H1 (cell line): ENCODE measurements at regions not wholly inside any gene's neighbourhood (a gene's known extent, or its start where the extent isn't known, plus 50 kb on each side); places are given as distances from the start of the nearest gene placed in this dataset.

ENCODE experiments used
- BRCA1 ChIP-seq: IDR thresholded peaks from 2 replicates; pipeline ENCODE4 v1.6.1; 2012; ENCODE audit warnings: low read depth, low read length, improper control_type of control experiment
- EP300 ChIP-seq, 2 experiments: IDR thresholded peaks; 1 replicate in 1 of 2; 2 replicates in 1 of 2; pipeline ENCODE4 v1.6.1; 2011 to 2012; ENCODE audit warnings: low read depth in 2 of 2, low read length in 2 of 2, mild to moderate bottlenecking in 2 of 2, borderline replicate concordance in 1 of 2, inconsistent platforms in 1 of 2, moderate library complexity in 1 of 2
- EZH2 ChIP-seq: fragments of 200-600 bp; sonication (generic); IDR thresholded peaks from 2 replicates; pipeline ENCODE4 v1.7.1; 2012; ENCODE audit warnings: low read depth, mild to moderate bottlenecking, moderate library complexity, low read length, inconsistent platforms; ENCODE audit not compliant: severe bottlenecking
- POLR2A ChIP-seq, 2 experiments: IDR thresholded peaks; 1 replicate in 1 of 2; 2 replicates in 1 of 2; pipeline ENCODE4 v1.6.1; 2011; ENCODE audit warnings: low read depth in 2 of 2, low read length in 2 of 2, mild to moderate bottlenecking in 2 of 2; ENCODE audit errors: control extremely low read depth in 1 of 2
- POLR2AphosphoS5 ChIP-seq: IDR thresholded peaks from 2 replicates; pipeline ENCODE4 v1.6.1; 2011; ENCODE audit warnings: low read depth, low read length
- RFX5 ChIP-seq: IDR thresholded peaks from 2 replicates; pipeline ENCODE4 v1.6.1; 2011; ENCODE audit warnings: low read depth, low read length, improper control_type of control experiment, borderline replicate concordance
- TCF12 ChIP-seq: IDR thresholded peaks from 2 replicates; pipeline ENCODE4 v1.6.1; 2011; ENCODE audit warnings: low read depth, mild to moderate bottlenecking, low read length
- TF ChIP-seq, protein P1 (sequence below), 3 experiments: IDR thresholded peaks; 1 replicate in 2 of 3; 2 replicates in 1 of 3; pipeline versions ENCODE4 v1.5.1 to v1.6.1; 2011; ENCODE audit warnings: low read length in 3 of 3, mild to moderate bottlenecking in 3 of 3, inconsistent platforms in 2 of 3, low read depth in 1 of 3, moderate library complexity in 1 of 3; ENCODE audit not compliant: insufficient read depth in 1 of 3; ENCODE audit errors: control extremely low read depth in 1 of 3
- TF ChIP-seq, protein P2 (sequence below): IDR thresholded peaks from 2 replicates; pipeline ENCODE4 v1.6.1; 2012; ENCODE audit warnings: inconsistent platforms

DNA sequence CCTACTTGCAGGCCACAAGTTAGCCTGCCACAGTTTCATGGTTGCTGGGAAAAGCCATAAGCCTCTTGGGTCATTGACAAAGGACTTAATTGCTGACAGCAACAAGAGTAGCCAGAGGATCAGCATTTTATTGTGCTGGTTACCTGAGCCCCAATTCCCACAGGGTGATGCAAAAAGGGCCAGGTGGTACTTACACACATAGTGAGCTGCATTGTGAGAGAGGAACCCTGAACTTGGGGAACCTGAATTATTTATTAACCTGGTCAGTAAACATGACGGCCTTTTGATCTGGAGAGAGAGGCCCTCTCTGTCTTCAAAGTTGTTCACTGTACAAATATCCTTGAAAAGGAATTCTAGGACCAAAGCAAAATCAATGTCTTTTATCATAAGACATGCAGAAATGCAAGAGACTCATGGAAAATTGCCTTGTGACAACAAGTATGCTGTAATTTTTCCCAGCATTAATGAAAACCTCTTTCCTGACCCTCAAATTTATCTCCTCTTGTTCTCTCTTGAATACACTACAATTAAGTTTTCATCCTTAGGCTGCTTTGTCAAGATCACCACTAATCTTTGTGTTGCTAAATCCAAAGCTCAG lies 102.9 kb upstream of the PHYHIPL start:
- TF ChIP-seq, protein P1, sequence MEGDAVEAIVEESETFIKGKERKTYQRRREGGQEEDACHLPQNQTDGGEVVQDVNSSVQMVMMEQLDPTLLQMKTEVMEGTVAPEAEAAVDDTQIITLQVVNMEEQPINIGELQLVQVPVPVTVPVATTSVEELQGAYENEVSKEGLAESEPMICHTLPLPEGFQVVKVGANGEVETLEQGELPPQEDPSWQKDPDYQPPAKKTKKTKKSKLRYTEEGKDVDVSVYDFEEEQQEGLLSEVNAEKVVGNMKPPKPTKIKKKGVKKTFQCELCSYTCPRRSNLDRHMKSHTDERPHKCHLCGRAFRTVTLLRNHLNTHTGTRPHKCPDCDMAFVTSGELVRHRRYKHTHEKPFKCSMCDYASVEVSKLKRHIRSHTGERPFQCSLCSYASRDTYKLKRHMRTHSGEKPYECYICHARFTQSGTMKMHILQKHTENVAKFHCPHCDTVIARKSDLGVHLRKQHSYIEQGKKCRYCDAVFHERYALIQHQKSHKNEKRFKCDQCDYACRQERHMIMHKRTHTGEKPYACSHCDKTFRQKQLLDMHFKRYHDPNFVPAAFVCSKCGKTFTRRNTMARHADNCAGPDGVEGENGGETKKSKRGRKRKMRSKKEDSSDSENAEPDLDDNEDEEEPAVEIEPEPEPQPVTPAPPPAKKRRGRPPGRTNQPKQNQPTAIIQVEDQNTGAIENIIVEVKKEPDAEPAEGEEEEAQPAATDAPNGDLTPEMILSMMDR (IDR thresholded peaks at IDR 0.05; ENCODE audit: control extremely low read depth in 1 of 3, insufficient read depth in 1 of 3, low read depth in 1 of 3, low read length in 3 of 3) = no peak
- TF ChIP-seq EP300 (IDR thresholded peaks at IDR 0.05; ENCODE audit: borderline replicate concordance in 1 of 2, low read depth in 2 of 2, low read length in 2 of 2) = no peak
- TF ChIP-seq EZH2 = no peak
- TF ChIP-seq BRCA1 = no peak
- no peak for TF ChIP-seq TCF12
- TF ChIP-seq POLR2A (IDR thresholded peaks at IDR 0.05; ENCODE audit: control extremely low read depth in 1 of 2, low read depth in 2 of 2, low read length in 2 of 2) = no peak
- TF ChIP-seq, protein P2, sequence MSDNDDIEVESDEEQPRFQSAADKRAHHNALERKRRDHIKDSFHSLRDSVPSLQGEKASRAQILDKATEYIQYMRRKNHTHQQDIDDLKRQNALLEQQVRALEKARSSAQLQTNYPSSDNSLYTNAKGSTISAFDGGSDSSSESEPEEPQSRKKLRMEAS = no peak
- no peak for TF ChIP-seq RFX5
- no peak for TF ChIP-seq POLR2AphosphoS5
